IgD-negative memory B cell (primary cell): ENCODE measurements at regions not wholly inside any gene's neighbourhood (a gene's known extent, or its start where the extent isn't known, plus 50 kb on each side); places are given as distances from the start of the nearest gene placed in this dataset.

ENCODE experiments used
- H3K27ac Mint-ChIP-seq, 3 donors: one replicate each; pipeline ENCODE4 v1.8.0; 2020 to 2022; ENCODE audit warnings: mild to moderate bottlenecking in 3 of 3, mixed read lengths in 3 of 3, moderate library complexity in 1 of 3
- H3K27me3 Mint-ChIP-seq: one replicate; pipeline ENCODE4 v1.8.0; 2021; ENCODE audit warnings: mixed read lengths
- H3K36me3 Mint-ChIP-seq: one replicate; pipeline ENCODE4 v1.8.0; 2020; ENCODE audit warnings: mild to moderate bottlenecking, mixed read lengths
- H3K4me1 Mint-ChIP-seq, 3 donors: one replicate each; pipeline ENCODE4 v1.8.0; 2020 to 2022; ENCODE audit warnings: mixed read lengths in 3 of 3, mild to moderate bottlenecking in 1 of 3
- H3K4me3 Mint-ChIP-seq, 4 donors: one replicate each; pipeline ENCODE4 v1.8.0; 2020 to 2022; ENCODE audit warnings: mild to moderate bottlenecking in 4 of 4, mixed read lengths in 4 of 4, moderate library complexity in 3 of 4
- H3K9me3 Mint-ChIP-seq, 3 donors: one replicate each; pipeline ENCODE4 v1.8.0; 2020 to 2021; ENCODE audit warnings: mixed read lengths in 3 of 3, mild to moderate bottlenecking in 1 of 3

GRCh38 chr10:8581521-8582225, 527.2 kb downstream of the GATA3 start:
- Mint-ChIP-seq H3K27me3 (no peaks in the 10 kb centered on the region), H3K4me1 (peaks cover 0 to 2% (median 0%) of the 10 kb centered on the region in 3 donors), H3K9me3 (peaks cover 0 to 5% (median 3%) of the 10 kb centered on the region in 3 donors), H3K4me3 (no peak overlapping the region), H3K27ac (no peak overlapping the region), H3K36me3 (peaks cover 1% of the 10 kb centered on the region)

GRCh38 chr10:8583096-8583495, 528.6 kb downstream of the GATA3 start:
- Mint-ChIP-seq H3K36me3 (peaks cover 1% of the 10 kb centered on the region), H3K27ac (no peak overlapping the region), H3K27me3 (no peaks in the 10 kb centered on the region), H3K4me1 (peaks cover 0 to 2% (median 0%) of the 10 kb centered on the region in 3 donors), H3K4me3 (no peak overlapping the region), H3K9me3 (peaks cover 0 to 5% (median 0%) of the 10 kb centered on the region in 3 donors)

GRCh38 chr10:8584666-8585065, 530.2 kb downstream of the GATA3 start:
- no peaks in the 10 kb centered on the region for H3K27me3 Mint-ChIP-seq
- no peak overlapping the region for H3K4me3 Mint-ChIP-seq
- H3K4me1 Mint-ChIP-seq, result peaks cover 0 to 2% (median 0%) of the 10 kb centered on the region in 3 donors
- H3K9me3 Mint-ChIP-seq, result peaks cover 0 to 5% (median 0%) of the 10 kb centered on the region in 3 donors
- H3K36me3 Mint-ChIP-seq, result peaks cover 1% of the 10 kb centered on the region
- H3K27ac Mint-ChIP-seq, result no peak overlapping the region

- Mint-ChIP-seq H3K4me3 (no peak overlapping the region), H3K27ac (peak overlapping the region in 1 of 3 donors; percentile 72), H3K27me3 (no peaks in the 10 kb centered on the region)
These were observed 532.0 kb downstream of the GATA3 start for GRCh38 chr10:8586504-8586903.

GRCh38 chr10:8588135-8588534, 533.6 kb downstream of the GATA3 start:
- no peak overlapping the region for H3K27ac Mint-ChIP-seq
- H3K4me1 Mint-ChIP-seq, result no peaks in the 10 kb centered on the region
- peaks cover 1% of the 10 kb centered on the region for H3K36me3 Mint-ChIP-seq
- H3K9me3 Mint-ChIP-seq, result peaks cover 0 to 2% (median 2%) of the 10 kb centered on the region in 3 donors
- H3K27me3 Mint-ChIP-seq, result no peaks in the 10 kb centered on the region
- no peak overlapping the region for H3K4me3 Mint-ChIP-seq

More at GRCh38 chr10:8586504-8586903, 532.0 kb downstream of the GATA3 start:
- Mint-ChIP-seq H3K9me3 (peaks cover 0 to 2% (median 2%) of the 10 kb centered on the region in 3 donors), H3K36me3 (peaks cover 1% of the 10 kb centered on the region), H3K4me1 (peaks cover 0 to 2% (median 0%) of the 10 kb centered on the region in 3 donors)

- H3K36me3 Mint-ChIP-seq, result peaks cover 1% of the 10 kb centered on the region
- H3K4me1 Mint-ChIP-seq, result no peaks in the 10 kb centered on the region
- no peak overlapping the region for H3K27ac Mint-ChIP-seq
- no peaks in the 10 kb centered on the region for H3K27me3 Mint-ChIP-seq
- no peak overlapping the region for H3K4me3 Mint-ChIP-seq
- peaks cover 2 to 4% (median 2%) of the 10 kb centered on the region in 3 donors for H3K9me3 Mint-ChIP-seq
These were observed 536.0 kb downstream of the GATA3 start for GRCh38 chr10:8590518-8590917.

- no peaks in the 10 kb centered on the region for H3K4me1 Mint-ChIP-seq
- H3K9me3 Mint-ChIP-seq, result peaks cover 0 to 4% (median 2%) of the 10 kb centered on the region in 3 donors
- H3K27ac Mint-ChIP-seq, result no peak overlapping the region
- no peak overlapping the region for H3K4me3 Mint-ChIP-seq
- no peaks in the 10 kb centered on the region for H3K27me3 Mint-ChIP-seq
- H3K36me3 Mint-ChIP-seq, result no peaks in the 10 kb centered on the region
These were observed 537.2 kb downstream of the GATA3 start for GRCh38 chr10:8591640-8592039.

- Mint-ChIP-seq H3K9me3 (peaks cover 0 to 4% (median 2%) of the 10 kb centered on the region in 3 donors), H3K4me3 (no peak overlapping the region), H3K27ac (no peak overlapping the region), H3K27me3 (no peaks in the 10 kb centered on the region), H3K36me3 (no peaks in the 10 kb centered on the region), H3K4me1 (peaks cover 0 to 2% (median 0%) of the 10 kb centered on the region in 3 donors)
These were observed 539.7 kb downstream of the GATA3 start for GRCh38 chr10:8594176-8594575.

- Mint-ChIP-seq H3K36me3 (no peaks in the 10 kb centered on the region), H3K27ac (no peak overlapping the region), H3K4me1 (peaks cover 0 to 2% (median 0%) of the 10 kb centered on the region in 3 donors), H3K9me3 (peaks cover 0 to 6% (median 2%) of the 10 kb centered on the region in 3 donors), H3K27me3 (no peaks in the 10 kb centered on the region), H3K4me3 (no peak overlapping the region)
These were observed 540.2 kb downstream of the GATA3 start for GRCh38 chr10:8594711-8595110.

GRCh38 chr10:8595140-8595539, 540.7 kb downstream of the GATA3 start:
- Mint-ChIP-seq H3K4me1 (peaks cover 0 to 2% (median 0%) of the 10 kb centered on the region in 3 donors), H3K36me3 (no peaks in the 10 kb centered on the region), H3K4me3 (no peak overlapping the region), H3K27me3 (no peaks in the 10 kb centered on the region), H3K9me3 (peaks cover 0 to 7% (median 2%) of the 10 kb centered on the region in 3 donors), H3K27ac (no peak overlapping the region)

- no peak overlapping the region for H3K27ac Mint-ChIP-seq
- no peak overlapping the region for H3K4me3 Mint-ChIP-seq
- no peaks in the 10 kb centered on the region for H3K36me3 Mint-ChIP-seq
- H3K9me3 Mint-ChIP-seq, result peaks cover 0 to 7% (median 0%) of the 10 kb centered on the region in 3 donors
- peaks cover 0 to 2% (median 0%) of the 10 kb centered on the region in 3 donors for H3K4me1 Mint-ChIP-seq
- no peaks in the 10 kb centered on the region for H3K27me3 Mint-ChIP-seq
These were observed 542.5 kb downstream of the GATA3 start for GRCh38 chr10:8596929-8597472.

GRCh38 chr10:8600192-8600591, 545.7 kb downstream of the GATA3 start:
- Mint-ChIP-seq H3K27me3 (no peaks in the 10 kb centered on the region), H3K4me3 (no peak overlapping the region), H3K36me3 (no peaks in the 10 kb centered on the region), H3K27ac (no peak overlapping the region), H3K4me1 (peaks cover 0 to 2% (median 0%) of the 10 kb centered on the region in 3 donors), H3K9me3 (peaks cover 0 to 5% (median 3%) of the 10 kb centered on the region in 3 donors)

- no peaks in the 10 kb centered on the region for H3K36me3 Mint-ChIP-seq
- H3K4me3 Mint-ChIP-seq, result no peak overlapping the region
- H3K27ac Mint-ChIP-seq, result no peak overlapping the region
- H3K27me3 Mint-ChIP-seq, result no peaks in the 10 kb centered on the region
- peaks cover 7 to 18% (median 7%) of the 10 kb centered on the region in 3 donors for H3K9me3 Mint-ChIP-seq
- no peaks in the 10 kb centered on the region for H3K4me1 Mint-ChIP-seq
These were observed 548.3 kb downstream of the GATA3 start for GRCh38 chr10:8602821-8603220.

- H3K4me3 Mint-ChIP-seq, result no peak overlapping the region
- H3K4me1 Mint-ChIP-seq, result peaks cover 0 to 9% (median 7%) of the 10 kb centered on the region in 3 donors
- no peak overlapping the region for H3K27ac Mint-ChIP-seq
- H3K9me3 Mint-ChIP-seq, result peaks cover 0 to 14% (median 0%) of the 10 kb centered on the region in 3 donors
- H3K27me3 Mint-ChIP-seq, result no peaks in the 10 kb centered on the region
- no peaks in the 10 kb centered on the region for H3K36me3 Mint-ChIP-seq
These were observed 559.6 kb downstream of the GATA3 start for GRCh38 chr10:8614054-8614565.

- Mint-ChIP-seq H3K4me3 (no peak overlapping the region), H3K27me3 (no peaks in the 10 kb centered on the region), H3K27ac (no peak overlapping the region), H3K4me1 (peaks cover 0 to 9% (median 7%) of the 10 kb centered on the region in 3 donors), H3K36me3 (no peaks in the 10 kb centered on the region), H3K9me3 (peaks cover 0 to 14% (median 2%) of the 10 kb centered on the region in 3 donors)
These were observed 560.6 kb downstream of the GATA3 start for GRCh38 chr10:8615118-8615517.
